GM19372 (cell line): ENCODE measurements at regions not wholly inside any gene's neighbourhood (a gene's known extent, or its start where the extent isn't known, plus 50 kb on each side); places are given as distances from the start of the nearest gene placed in this dataset.

Experiments used
- ATAC-seq: cut with Tn5 transposase; IDR thresholded peaks from one replicate; pipeline ENCODE4 v1.9.1; 2021; ENCODE audit warnings: mild to moderate bottlenecking, low read depth, moderate library complexity; ENCODE audit not compliant: unreplicated experiment

- ATAC-seq: no peak
Observed at GRCh38 chr4:117425636-117426035, 340.3 kb upstream of the TRAM1L1 start.

GRCh38 chr4:117428536-117428935 lies 343.2 kb upstream of the TRAM1L1 start:
- ATAC-seq: no peak

- ATAC-seq: no peak
Observed at GRCh38 chr4:117429061-117429460, 343.7 kb upstream of the TRAM1L1 start.

GRCh38 chr4:117429506-117429905 lies 344.1 kb upstream of the TRAM1L1 start:
- ATAC-seq: no peak

- no peak for ATAC-seq
Observed at GRCh38 chr4:117434424-117434823, 349.0 kb upstream of the TRAM1L1 start.

- ATAC-seq: no peak
Observed at GRCh38 chr4:117447925-117448324, 362.5 kb upstream of the TRAM1L1 start.

GRCh38 chr4:117455088-117455487 lies 369.7 kb upstream of the TRAM1L1 start:
- ATAC-seq: no peak

- ATAC-seq: no peak
Observed at GRCh38 chr4:117466388-117466787, 381.0 kb upstream of the TRAM1L1 start.

GRCh38 chr4:117467404-117467803 lies 382.0 kb upstream of the TRAM1L1 start:
- no peak for ATAC-seq

GRCh38 chr4:117474987-117475386 lies 389.6 kb upstream of the TRAM1L1 start:
- no peak for ATAC-seq

- no peak for ATAC-seq
Observed at GRCh38 chr4:117477925-117478324, 392.5 kb upstream of the TRAM1L1 start.

GRCh38 chr4:117478702-117479101 lies 393.3 kb upstream of the TRAM1L1 start:
- ATAC-seq: no peak

GRCh38 chr4:117479673-117480072 lies 394.3 kb upstream of the TRAM1L1 start:
- no peak for ATAC-seq

- no peak for ATAC-seq
Observed at GRCh38 chr4:117481742-117482141, 396.4 kb upstream of the TRAM1L1 start.

- ATAC-seq: no peak
Observed at GRCh38 chr4:117488692-117489091, 403.3 kb upstream of the TRAM1L1 start.

GRCh38 chr4:117489107-117489506 lies 403.7 kb upstream of the TRAM1L1 start:
- no peak for ATAC-seq

- ATAC-seq: no peak
Observed at GRCh38 chr4:117491516-117491915, 406.1 kb upstream of the TRAM1L1 start.

- no peak for ATAC-seq
Observed at GRCh38 chr4:117495802-117496201, 410.4 kb upstream of the TRAM1L1 start.

- no peak for ATAC-seq
Observed at GRCh38 chr4:117512414-117512813, 427.0 kb upstream of the TRAM1L1 start.

GRCh38 chr4:117514391-117515175 lies 429.2 kb upstream of the TRAM1L1 start:
- no peak for ATAC-seq

GRCh38 chr4:117515921-117516320 lies 430.5 kb upstream of the TRAM1L1 start:
- ATAC-seq: no peak

GRCh38 chr4:117527601-117528000 lies 442.2 kb upstream of the TRAM1L1 start:
- no peak for ATAC-seq

- ATAC-seq: no peak
Observed at GRCh38 chr4:117529401-117529800, 444.0 kb upstream of the TRAM1L1 start.
